ENCODE measurements at regions not wholly inside any gene's neighbourhood (a gene's known extent, or its start where the extent isn't known, plus 50 kb on each side); places are given as distances from the start of the nearest gene placed in this dataset.

- H3K27me3 ChIP-seq = no peaks in the 10 kb centered on the region
- no peak for DNase-seq (ENCODE audit: low spot score)
- no peak overlapping the region for H3K27ac ChIP-seq
- H3K4me1 ChIP-seq = peaks cover 0 to 12% of the 10 kb centered on the region in 2 donors
- no peak for TF ChIP-seq CTCF (IDR thresholded peaks at IDR 0.05)
- H3K4me3 ChIP-seq = no peak overlapping the region
- H3K9me3 ChIP-seq = no peaks in the 10 kb centered on the region
- H3K36me3 ChIP-seq = peaks cover 32% of the 10 kb centered on the region
These were observed 356.2 kb downstream of the SEC14L1 start for GRCh38 chr17:77496831-77497577.

- Histone ChIP-seq H3K4me3 (no peak overlapping the region), H3K36me3 (peaks cover 27% of the 10 kb centered on the region), H3K4me1 (peaks cover 0 to 12% of the 10 kb centered on the region in 2 donors), H3K27me3 (no peaks in the 10 kb centered on the region), H3K27ac (no peak overlapping the region), H3K9me3 (no peaks in the 10 kb centered on the region)
- TF ChIP-seq CTCF (IDR thresholded peaks at IDR 0.05) = no peak
- no peak for DNase-seq (ENCODE audit: low spot score)
These were observed 356.8 kb downstream of the SEC14L1 start for GRCh38 chr17:77497578-77497934.

- Histone ChIP-seq H3K4me1 (peaks cover 0 to 12% of the 10 kb centered on the region in 2 donors), H3K36me3 (peaks cover 20% of the 10 kb centered on the region), H3K27ac (no peak overlapping the region), H3K9me3 (no peaks in the 10 kb centered on the region), H3K4me3 (no peak overlapping the region), H3K27me3 (no peaks in the 10 kb centered on the region)
- DNase-seq (ENCODE audit: low spot score) = no peak
- TF ChIP-seq CTCF (IDR thresholded peaks at IDR 0.05) = no peak
These were observed 357.4 kb downstream of the SEC14L1 start for GRCh38 chr17:77498091-77498741.

- no peak overlapping the region for H3K4me3 ChIP-seq
- peaks cover 17% of the 10 kb centered on the region for H3K36me3 ChIP-seq
- H3K27ac ChIP-seq = no peak overlapping the region
- no peaks in the 10 kb centered on the region for H3K9me3 ChIP-seq
- no peak for DNase-seq (ENCODE audit: low spot score)
- peaks cover 0 to 11% of the 10 kb centered on the region in 2 donors for H3K4me1 ChIP-seq
- no peaks in the 10 kb centered on the region for H3K27me3 ChIP-seq
- no peak for TF ChIP-seq CTCF (IDR thresholded peaks at IDR 0.05)
These were observed 358.3 kb downstream of the SEC14L1 start for GRCh38 chr17:77498791-77499698.

- TF ChIP-seq CTCF (IDR thresholded peaks at IDR 0.05) = no peak
- Histone ChIP-seq H3K4me1 (peaks cover 0 to 3% of the 10 kb centered on the region in 2 donors), H3K36me3 (peaks cover 17% of the 10 kb centered on the region), H3K27ac (no peak overlapping the region), H3K9me3 (no peaks in the 10 kb centered on the region), H3K27me3 (no peaks in the 10 kb centered on the region), H3K4me3 (no peak overlapping the region)
- no peak for DNase-seq (ENCODE audit: low spot score)
These were observed 359.1 kb downstream of the SEC14L1 start for GRCh38 chr17:77499699-77500435.

Data from right atrium auricular region (tissue), 2 donors.